B cell (primary cell): ENCODE measurements at regions not wholly inside any gene's neighbourhood (a gene's known extent, or its start where the extent isn't known, plus 50 kb on each side); places are given as distances from the start of the nearest gene placed in this dataset.

ENCODE experiments used
- ATAC-seq: fragments of 200-7000 bp; cut with Tn5 transposase; one replicate; pipeline ENCODE4 v1.10.0; 2021; ENCODE audit warnings: low read depth, mild to moderate bottlenecking, moderate number of reproducible peaks, moderate library complexity
- CTCF ChIA-PET: fragments of 350-600 bp; sonication (Branson Sonifier 250); formaldehyde crosslinking; loops from one replicate; lab custom pipeline; 2021; ENCODE audit warnings: antibody characterized with exemption, inconsistent platforms; lab: Charles Lee
- POLR2A ChIA-PET: fragments of 350-600 bp; sonication (Branson Sonifier 250); formaldehyde crosslinking; loops from one replicate; lab custom pipeline; 2021; ENCODE audit warnings: antibody characterized with exemption; lab: Charles Lee
- DNase-seq: peaks from one replicate; pipeline ENCODE4 v3.0.0; 2013
- H2AFZ ChIP-seq: 2 replicates; pipeline ENCODE4 v1.6.1; 2012; ENCODE audit warnings: mild to moderate bottlenecking, low read depth, low read length; ENCODE audit not compliant: insufficient read depth, poor library complexity, severe bottlenecking
- H3K27ac ChIP-seq, 2 donors: 1 replicate in 1 of 2; 2 replicates in 1 of 2; pipeline ENCODE4 v1.5.1; 2012 to 2013; ENCODE audit warnings: low read length in 2 of 2, mild to moderate bottlenecking in 2 of 2, moderate library complexity in 1 of 2
- H3K27me3 ChIP-seq, 4 experiments: fragments of 200-600 bp in 1 of 4; sonication (generic) in 1 of 4; replicated peaks in 1 of 4; 1 replicate in 2 of 4; 2 replicates in 2 of 4; pipeline versions ENCODE4 v1.6.1 to v1.7.0; 2013 to 2016; ENCODE audit warnings: low read length in 3 of 4, mild to moderate bottlenecking in 2 of 4, mixed read lengths in 1 of 4, moderate library complexity in 1 of 4; ENCODE audit not compliant: insufficient read depth in 4 of 4, control insufficient read depth in 3 of 4; ENCODE audit errors: control extremely low read depth in 1 of 4
- H3K36me3 ChIP-seq, 2 experiments: replicated peaks in 1 of 2; 1 replicate in 1 of 2; 2 replicates in 1 of 2; pipeline versions ENCODE4 v1.6.1 to v1.7.1; 2013; ENCODE audit warnings: low read length in 1 of 2; ENCODE audit not compliant: insufficient read depth in 2 of 2, control insufficient read depth in 1 of 2; ENCODE audit errors: control extremely low read depth in 1 of 2, extremely low read depth in 1 of 2
- H3K4me1 ChIP-seq, 2 donors: fragments of 200-600 bp in 1 of 2; sonication (generic) in 1 of 2; 1 replicate in 1 of 2; 2 replicates in 1 of 2; pipeline versions ENCODE4 v1.5.1 to v1.6.1; 2013 to 2017; ENCODE audit warnings: low read length in 2 of 2; ENCODE audit not compliant: control insufficient read depth in 2 of 2, insufficient read depth in 2 of 2
- H3K4me2 ChIP-seq: replicated peaks from 2 replicates; pipeline ENCODE3; 2012; ENCODE audit warnings: mild to moderate bottlenecking, low read depth, low read length; ENCODE audit not compliant: poor library complexity, severe bottlenecking
- H3K4me3 ChIP-seq, 5 experiments: fragments of 200-600 bp in 1 of 5; sonication (generic) in 1 of 5; 1 replicate in 3 of 5; 2 replicates in 2 of 5; pipeline versions ENCODE4 v1.5.1 to v1.7.0; 2011 to 2016; ENCODE audit warnings: low read length in 4 of 5, mild to moderate bottlenecking in 4 of 5, low read depth in 2 of 5, control low read depth in 1 of 5, moderate library complexity in 1 of 5; ENCODE audit not compliant: insufficient read depth in 1 of 5; ENCODE audit errors: control extremely low read depth in 1 of 5, extremely low read depth in 1 of 5
- H3K79me2 ChIP-seq: fragments of 200-600 bp; sonication (generic); one replicate; pipeline ENCODE4 v1.6.0; 2016; ENCODE audit warnings: low read length; ENCODE audit not compliant: control insufficient read depth, insufficient read depth
- H3K9ac ChIP-seq: fragments of 200-600 bp; sonication (generic); 2 replicates; pipeline ENCODE4 v1.6.1; 2017; ENCODE audit warnings: mild to moderate bottlenecking, low read length, moderate library complexity
- H3K9me3 ChIP-seq, 3 donors: one replicate each; pipeline versions ENCODE4 v1.6.1 to v1.7.1; 2013; ENCODE audit warnings: low read length in 2 of 3; ENCODE audit not compliant: control insufficient read depth in 2 of 3, insufficient read depth in 1 of 3; ENCODE audit errors: control extremely low read depth in 1 of 3
- H4K20me1 ChIP-seq: 2 replicates; pipeline ENCODE4 v1.6.0; 2012; ENCODE audit warnings: mild to moderate bottlenecking, low read length; ENCODE audit not compliant: insufficient read depth, control insufficient read depth, poor library complexity, severe bottlenecking
- H3K27ac Mint-ChIP-seq: one replicate; pipeline ENCODE4 v1.8.0; 2021; ENCODE audit warnings: mixed read lengths
- H3K27me3 Mint-ChIP-seq: one replicate; pipeline ENCODE4 v1.8.0; 2021; ENCODE audit warnings: mixed read lengths
- H3K4me1 Mint-ChIP-seq: one replicate; pipeline ENCODE4 v1.8.0; 2021; ENCODE audit warnings: mixed read lengths
- H3K4me3 Mint-ChIP-seq: one replicate; pipeline ENCODE4 v1.8.0; 2021; ENCODE audit warnings: mixed read lengths
- H3K9me3 Mint-ChIP-seq: one replicate; pipeline ENCODE4 v1.8.0; 2022; ENCODE audit warnings: mixed read lengths; ENCODE audit not compliant: insufficient read depth
- EZH2 ChIP-seq: IDR thresholded peaks from 2 replicates; pipeline ENCODE4 v1.6.1; 2012; ENCODE audit warnings: borderline replicate concordance, low read depth, mild to moderate bottlenecking, moderate library complexity, low read length; ENCODE audit not compliant: insufficient read depth, poor library complexity, severe bottlenecking
- WGBS: methylation state at CpG from one replicate; pipeline ENCODE4 v1.1.5; 2013; ENCODE audit warnings: missing lambda C conversion rate; ENCODE audit not compliant: insufficient coverage; 5-methylcytosine and 5-hydroxymethylcytosine counted together
- intact Hi-C: fragments of 100-400 bp; cut with micrococcal nuclease; formaldehyde crosslinking; loops from one replicate; pipeline ENCODE4 v1.10.0; 2022
- TF ChIP-seq, protein P1 (sequence below): fragments of 200-600 bp; IDR thresholded peaks from one replicate; pipeline ENCODE4 v1.8.0; 2022; ENCODE audit warnings: antibody characterized with exemption, mild to moderate bottlenecking

DNA sequence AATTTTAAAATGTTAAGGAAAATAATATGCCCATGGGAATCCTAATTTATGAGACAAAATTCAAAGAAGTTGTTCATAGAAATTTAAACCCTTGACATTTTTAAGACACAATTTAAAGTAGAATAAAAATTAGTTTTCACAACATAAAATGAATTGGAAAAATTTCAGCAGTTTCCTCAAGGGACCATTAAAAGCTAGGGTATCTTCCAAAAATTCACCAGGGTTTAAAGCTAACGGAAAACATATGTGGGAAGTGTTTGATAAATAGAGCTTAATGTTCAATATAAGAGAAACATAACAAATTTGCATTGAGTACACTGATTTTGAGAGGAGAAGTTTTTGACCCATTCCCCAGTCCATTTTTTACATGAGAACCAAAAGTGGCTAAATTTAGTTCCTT, 228.9 kb upstream of the TTC29 start:
- Mint-ChIP-seq H3K4me1 (no peaks in the 10 kb centered on the region), H3K27ac (no peak overlapping the region), H3K9me3 (no peaks in the 10 kb centered on the region), H3K4me3 (no peak overlapping the region), H3K27me3 (no peaks in the 10 kb centered on the region)
- H2AFZ ChIP-seq: no peak overlapping the region
- no peak for ATAC-seq
- H4K20me1 ChIP-seq: no peaks in the 10 kb centered on the region
- no peak for TF ChIP-seq EZH2
- TF ChIP-seq, protein P1, sequence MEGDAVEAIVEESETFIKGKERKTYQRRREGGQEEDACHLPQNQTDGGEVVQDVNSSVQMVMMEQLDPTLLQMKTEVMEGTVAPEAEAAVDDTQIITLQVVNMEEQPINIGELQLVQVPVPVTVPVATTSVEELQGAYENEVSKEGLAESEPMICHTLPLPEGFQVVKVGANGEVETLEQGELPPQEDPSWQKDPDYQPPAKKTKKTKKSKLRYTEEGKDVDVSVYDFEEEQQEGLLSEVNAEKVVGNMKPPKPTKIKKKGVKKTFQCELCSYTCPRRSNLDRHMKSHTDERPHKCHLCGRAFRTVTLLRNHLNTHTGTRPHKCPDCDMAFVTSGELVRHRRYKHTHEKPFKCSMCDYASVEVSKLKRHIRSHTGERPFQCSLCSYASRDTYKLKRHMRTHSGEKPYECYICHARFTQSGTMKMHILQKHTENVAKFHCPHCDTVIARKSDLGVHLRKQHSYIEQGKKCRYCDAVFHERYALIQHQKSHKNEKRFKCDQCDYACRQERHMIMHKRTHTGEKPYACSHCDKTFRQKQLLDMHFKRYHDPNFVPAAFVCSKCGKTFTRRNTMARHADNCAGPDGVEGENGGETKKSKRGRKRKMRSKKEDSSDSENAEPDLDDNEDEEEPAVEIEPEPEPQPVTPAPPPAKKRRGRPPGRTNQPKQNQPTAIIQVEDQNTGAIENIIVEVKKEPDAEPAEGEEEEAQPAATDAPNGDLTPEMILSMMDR: no peak
- no peak overlapping the region for H3K4me3 ChIP-seq
- no peak overlapping the region for H3K27ac ChIP-seq
- ChIA-PET POLR2A (no interaction called here), CTCF (no interaction called here)
- no peak overlapping the region for H3K9ac ChIP-seq
- no peak overlapping the region for H3K4me2 ChIP-seq
- H3K79me2 ChIP-seq: no peaks in the 10 kb centered on the region
- no peaks in the 10 kb centered on the region for H3K36me3 ChIP-seq
- H3K4me1 ChIP-seq: no peaks in the 10 kb centered on the region
- H3K9me3 ChIP-seq: no peaks in the 10 kb centered on the region
- no CpG with 5 or more reads among the region's 1 CpG for WGBS
- DNase-seq: no peak
- intact Hi-C loops: no loop called here
- H3K27me3 ChIP-seq: no peaks in the 10 kb centered on the region

DNA sequence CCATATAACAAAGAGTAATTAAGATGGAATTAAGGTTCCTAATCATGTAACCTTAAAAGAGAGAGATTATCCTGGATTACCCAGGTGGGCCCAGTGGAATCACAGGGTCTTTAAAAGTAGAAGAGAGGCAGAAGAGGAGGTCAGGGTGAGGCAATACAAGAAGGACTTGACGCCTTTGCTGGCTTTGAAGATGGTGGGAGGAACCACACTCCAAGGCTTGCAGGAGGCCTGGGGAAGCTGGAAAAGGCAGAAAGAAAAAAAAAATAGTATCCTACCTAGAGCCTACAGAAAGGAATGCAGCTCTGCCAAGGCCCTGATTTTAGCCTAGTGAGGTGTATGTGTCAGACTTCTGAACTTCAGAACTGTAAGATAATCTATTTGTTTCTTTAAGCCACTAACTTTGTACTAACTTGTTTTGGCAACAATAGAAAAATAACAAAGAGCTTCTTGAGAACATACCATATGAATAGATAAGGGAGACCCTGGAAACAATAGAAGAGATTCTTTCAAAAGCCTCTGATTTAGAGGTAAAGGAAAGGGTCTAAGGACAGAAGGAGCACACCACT, 229.9 kb upstream of the TTC29 start:
- no peaks in the 10 kb centered on the region for H4K20me1 ChIP-seq
- Mint-ChIP-seq H3K4me1 (no peaks in the 10 kb centered on the region), H3K4me3 (no peak overlapping the region), H3K27ac (no peak overlapping the region), H3K9me3 (no peaks in the 10 kb centered on the region), H3K27me3 (no peaks in the 10 kb centered on the region)
- no peaks in the 10 kb centered on the region for H3K27me3 ChIP-seq
- H3K4me1 ChIP-seq: no peaks in the 10 kb centered on the region
- H3K79me2 ChIP-seq: no peaks in the 10 kb centered on the region
- no peaks in the 10 kb centered on the region for H3K36me3 ChIP-seq
- H2AFZ ChIP-seq: no peak overlapping the region
- intact Hi-C loops: no loop called here
- no CpG with 5 or more reads among the region's 1 CpG for WGBS
- DNase-seq: no peak
- H3K9ac ChIP-seq: no peak overlapping the region
- no peak overlapping the region for H3K4me2 ChIP-seq
- ATAC-seq: no peak
- no peak overlapping the region for H3K27ac ChIP-seq
- ChIA-PET POLR2A (no interaction called here), CTCF (no interaction called here)
- no peak for TF ChIP-seq EZH2
- TF ChIP-seq, protein P1: no peak
- no peaks in the 10 kb centered on the region for H3K9me3 ChIP-seq
- no peak overlapping the region for H3K4me3 ChIP-seq
